ENCODE measurements at regions not wholly inside any gene's neighbourhood (a gene's known extent, or its start where the extent isn't known, plus 50 kb on each side); places are given as distances from the start of the nearest gene placed in this dataset.
"Not testable (repeated sequence)": the region's sequence is repeated elsewhere in the genome, so short reads cannot be mapped to it uniquely, and the experiment has no call there.

- POLR2A ChIA-PET, result no interaction called here
- Mint-ChIP-seq H3K4me1 (ENCODE audit: insufficient read depth, unreplicated experiment) (no peaks in the 10 kb centered on the region), H3K36me3 (ENCODE audit: insufficient read depth, unreplicated experiment) (no peaks in the 10 kb centered on the region), H3K27me3 (ENCODE audit: insufficient read depth, unreplicated experiment) (no peaks in the 10 kb centered on the region), H3K9me3 (ENCODE audit: unreplicated experiment) (no peaks in the 10 kb centered on the region), H3K4me3 (ENCODE audit: unreplicated experiment) (no peak overlapping the region), H3K27ac (ENCODE audit: low read depth, unreplicated experiment) (no peak overlapping the region)
- no TSS peak for BruUV-seq (replicated peaks)
- TF ChIP-seq CTCF (IDR thresholded peaks at IDR 0.05; ENCODE audit: unreplicated experiment), result no peak
- CTCF ChIA-PET, result interaction anchor here (0.7 kb wide), 1 partner anchor 512 kb away, joined by 4 read pairs; no protein-coding TSS in a partner anchor
- no peak for DNase-seq (ENCODE audit: unreplicated experiment)
- intact Hi-C loops (cut with micrococcal nuclease), result no loop called here
Measured at GRCh38 chr2:195150819-195151218, 506.2 kb upstream of the SLC39A10 start.

GRCh38 chr2:195148004-195148403 is 509.0 kb upstream of the SLC39A10 start:
- CTCF ChIA-PET, result no interaction called here
- Mint-ChIP-seq H3K4me3 (ENCODE audit: unreplicated experiment) (no peak overlapping the region), H3K27ac (ENCODE audit: low read depth, unreplicated experiment) (no peak overlapping the region), H3K4me1 (ENCODE audit: insufficient read depth, unreplicated experiment) (no peaks in the 10 kb centered on the region), H3K27me3 (ENCODE audit: insufficient read depth, unreplicated experiment) (no peaks in the 10 kb centered on the region), H3K36me3 (ENCODE audit: insufficient read depth, unreplicated experiment) (no peaks in the 10 kb centered on the region), H3K9me3 (ENCODE audit: unreplicated experiment) (peaks cover 10% of the 10 kb centered on the region)
- no peak for DNase-seq (ENCODE audit: unreplicated experiment)
- intact Hi-C loops (cut with micrococcal nuclease), result no loop called here
- POLR2A ChIA-PET, result no interaction called here
- no TSS peak for BruUV-seq (replicated peaks)
- no peak for TF ChIP-seq CTCF (IDR thresholded peaks at IDR 0.05; ENCODE audit: unreplicated experiment)

GRCh38 chr2:195146761-195147541 is 510.1 kb upstream of the SLC39A10 start:
- no peak for DNase-seq (ENCODE audit: unreplicated experiment)
- Mint-ChIP-seq H3K36me3 (ENCODE audit: insufficient read depth, unreplicated experiment) (no peaks in the 10 kb centered on the region), H3K27me3 (ENCODE audit: insufficient read depth, unreplicated experiment) (no peaks in the 10 kb centered on the region), H3K4me1 (ENCODE audit: insufficient read depth, unreplicated experiment) (no peaks in the 10 kb centered on the region), H3K27ac (ENCODE audit: low read depth, unreplicated experiment) (no peak overlapping the region), H3K4me3 (ENCODE audit: unreplicated experiment) (no peak overlapping the region), H3K9me3 (ENCODE audit: unreplicated experiment) (peaks cover 10% of the 10 kb centered on the region)
- ChIA-PET POLR2A (no interaction called here), CTCF (interaction anchor here (0.6 kb wide), 1 partner anchor 513 kb away, joined by 3 read pairs; no protein-coding TSS in a partner anchor)
- intact Hi-C loops (cut with micrococcal nuclease), result no loop called here
- TF ChIP-seq CTCF (IDR thresholded peaks at IDR 0.05; ENCODE audit: unreplicated experiment), result no peak
- no TSS peak for BruUV-seq (replicated peaks)

- no peak for DNase-seq (ENCODE audit: unreplicated experiment)
- Mint-ChIP-seq H3K4me1 (ENCODE audit: insufficient read depth, unreplicated experiment) (no peaks in the 10 kb centered on the region), H3K36me3 (ENCODE audit: insufficient read depth, unreplicated experiment) (no peaks in the 10 kb centered on the region), H3K9me3 (ENCODE audit: unreplicated experiment) (no peaks in the 10 kb centered on the region), H3K27me3 (ENCODE audit: insufficient read depth, unreplicated experiment) (no peaks in the 10 kb centered on the region), H3K27ac (ENCODE audit: low read depth, unreplicated experiment) (no peak overlapping the region), H3K4me3 (ENCODE audit: unreplicated experiment) (no peak overlapping the region)
- POLR2A ChIA-PET, result no interaction called here
- no TSS peak for BruUV-seq (replicated peaks)
- no peak for TF ChIP-seq CTCF (IDR thresholded peaks at IDR 0.05; ENCODE audit: unreplicated experiment)
- CTCF ChIA-PET, result interaction anchor here (0.7 kb wide), 1 partner anchor 331 kb away, joined by 3 read pairs; no protein-coding TSS in a partner anchor
- intact Hi-C loops (cut with micrococcal nuclease), result no loop called here
Measured at GRCh38 chr2:195138435-195138834, 518.6 kb upstream of the SLC39A10 start.

GRCh38 chr2:195125889-195126288 is 531.1 kb upstream of the SLC39A10 start:
- H3K27me3 Mint-ChIP-seq (ENCODE audit: insufficient read depth, unreplicated experiment); H3K4me1 Mint-ChIP-seq (ENCODE audit: insufficient read depth, unreplicated experiment); H3K4me3 Mint-ChIP-seq (ENCODE audit: unreplicated experiment); DNase-seq (ENCODE audit: unreplicated experiment); H3K36me3 Mint-ChIP-seq (ENCODE audit: insufficient read depth, unreplicated experiment); CTCF ChIA-PET; intact Hi-C loops (cut with micrococcal nuclease); BruUV-seq (replicated peaks); H3K9me3 Mint-ChIP-seq (ENCODE audit: unreplicated experiment); POLR2A ChIA-PET; H3K27ac Mint-ChIP-seq (ENCODE audit: low read depth, unreplicated experiment): not testable (repeated sequence)
